ENCODE measurements at regions not wholly inside any gene's neighbourhood (a gene's known extent, or its start where the extent isn't known, plus 50 kb on each side); places are given as distances from the start of the nearest gene placed in this dataset.
A peak's percentile ranks its signal among the peaks of the same experiment; 100 is the strongest.

DNA sequence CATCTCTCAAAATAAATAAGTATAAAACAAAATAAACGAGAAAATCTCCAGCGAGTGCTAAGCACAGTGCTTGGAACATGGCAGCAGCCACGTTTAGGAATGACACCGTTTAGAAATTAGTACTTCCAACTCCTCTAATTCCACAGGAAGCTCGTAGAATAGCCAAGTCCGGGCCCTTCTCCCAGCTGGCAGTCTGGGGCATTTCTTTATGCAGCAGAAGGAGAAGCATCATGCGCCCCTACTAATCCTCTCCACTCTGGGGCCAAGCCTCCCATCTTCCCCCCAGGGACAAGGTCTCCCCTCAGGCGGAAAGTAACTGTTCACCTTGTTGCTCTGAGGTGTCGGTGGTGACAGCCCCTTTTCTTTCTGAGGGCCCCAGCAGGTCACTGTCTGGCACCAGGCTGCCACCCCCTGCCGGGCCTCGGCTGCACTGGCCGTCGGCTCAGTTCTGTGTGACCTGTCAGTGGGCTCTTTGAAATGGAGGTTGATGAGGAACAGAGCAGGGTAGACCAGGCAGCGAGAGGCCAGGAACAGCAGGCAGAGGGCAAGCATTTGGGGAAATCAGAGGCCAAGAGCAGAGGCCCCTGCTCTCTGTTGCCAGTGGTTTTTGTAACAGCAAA is 113.5 kb upstream of the WWC1 start:
- H3K27me3 ChIP-seq (ENCODE audit: control insufficient read depth in 2 of 2, insufficient read depth in 2 of 2, low read length in 2 of 2), result no peaks in the 10 kb centered on the region
- H4K20me1 ChIP-seq (ENCODE audit: insufficient read depth, low read length), result no peaks in the 10 kb centered on the region
- H3K27ac Mint-ChIP-seq, result peak overlapping the region in 1 of 7 donors; percentile 45
- no peaks in the 10 kb centered on the region for H3K36me3 ChIP-seq (replicated peaks in 1 of 2; ENCODE audit: control insufficient read depth in 1 of 2, insufficient read depth in 2 of 2, low read length in 2 of 2)
- H3K36me3 Mint-ChIP-seq, result no peaks in the 10 kb centered on the region
- no peak overlapping the region for H3K9ac ChIP-seq (ENCODE audit: insufficient read depth, low read length, poor library complexity, severe bottlenecking)
- no peak overlapping the region for H3K4me3 ChIP-seq (replicated peaks in 1 of 3; ENCODE audit: low read depth in 2 of 3, low read length in 3 of 3)
- DNase-seq, result no peak
- H3K9me3 ChIP-seq (replicated peaks in 1 of 2; ENCODE audit: control insufficient read depth in 1 of 2, insufficient read depth in 1 of 2, low read length in 2 of 2), result no peaks in the 10 kb centered on the region
- H3K27ac ChIP-seq (ENCODE audit: low read depth in 1 of 2, low read length in 2 of 2), result no peak overlapping the region
- H3K79me2 ChIP-seq (ENCODE audit: insufficient read depth, low read length), result no peaks in the 10 kb centered on the region
- H3K4me2 ChIP-seq (replicated peaks; ENCODE audit: extremely low read depth, low read length, poor library complexity, severe bottlenecking), result no peak overlapping the region
- peaks cover 0 to 2% of the 10 kb centered on the region in 2 donors for H3K4me1 ChIP-seq (ENCODE audit: control insufficient read depth in 1 of 2, insufficient read depth in 2 of 2, low read length in 2 of 2)
- H2AFZ ChIP-seq (ENCODE audit: insufficient read depth, low read depth, low read length, poor library complexity, severe bottlenecking), result no peak overlapping the region
- intact Hi-C loops (cut with micrococcal nuclease), result no loop called here
- peaks cover 8% of the 10 kb centered on the region for H3K4me1 Mint-ChIP-seq
- peaks cover 0 to 5% (median 1%) of the 10 kb centered on the region in 3 donors for H3K27me3 Mint-ChIP-seq (ENCODE audit: low read depth in 3 of 3)
- 92% methylated on average over 13 of the region's 14 CpGs for WGBS (ENCODE audit: insufficient coverage)
- peaks cover 0 to 3% (median 2%) of the 10 kb centered on the region in 7 donors for H3K9me3 Mint-ChIP-seq
- H3K4me3 Mint-ChIP-seq, result no peak overlapping the region
- TF ChIP-seq, protein P1, sequence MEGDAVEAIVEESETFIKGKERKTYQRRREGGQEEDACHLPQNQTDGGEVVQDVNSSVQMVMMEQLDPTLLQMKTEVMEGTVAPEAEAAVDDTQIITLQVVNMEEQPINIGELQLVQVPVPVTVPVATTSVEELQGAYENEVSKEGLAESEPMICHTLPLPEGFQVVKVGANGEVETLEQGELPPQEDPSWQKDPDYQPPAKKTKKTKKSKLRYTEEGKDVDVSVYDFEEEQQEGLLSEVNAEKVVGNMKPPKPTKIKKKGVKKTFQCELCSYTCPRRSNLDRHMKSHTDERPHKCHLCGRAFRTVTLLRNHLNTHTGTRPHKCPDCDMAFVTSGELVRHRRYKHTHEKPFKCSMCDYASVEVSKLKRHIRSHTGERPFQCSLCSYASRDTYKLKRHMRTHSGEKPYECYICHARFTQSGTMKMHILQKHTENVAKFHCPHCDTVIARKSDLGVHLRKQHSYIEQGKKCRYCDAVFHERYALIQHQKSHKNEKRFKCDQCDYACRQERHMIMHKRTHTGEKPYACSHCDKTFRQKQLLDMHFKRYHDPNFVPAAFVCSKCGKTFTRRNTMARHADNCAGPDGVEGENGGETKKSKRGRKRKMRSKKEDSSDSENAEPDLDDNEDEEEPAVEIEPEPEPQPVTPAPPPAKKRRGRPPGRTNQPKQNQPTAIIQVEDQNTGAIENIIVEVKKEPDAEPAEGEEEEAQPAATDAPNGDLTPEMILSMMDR (IDR thresholded peaks at IDR 0.05), result no peak

DNA sequence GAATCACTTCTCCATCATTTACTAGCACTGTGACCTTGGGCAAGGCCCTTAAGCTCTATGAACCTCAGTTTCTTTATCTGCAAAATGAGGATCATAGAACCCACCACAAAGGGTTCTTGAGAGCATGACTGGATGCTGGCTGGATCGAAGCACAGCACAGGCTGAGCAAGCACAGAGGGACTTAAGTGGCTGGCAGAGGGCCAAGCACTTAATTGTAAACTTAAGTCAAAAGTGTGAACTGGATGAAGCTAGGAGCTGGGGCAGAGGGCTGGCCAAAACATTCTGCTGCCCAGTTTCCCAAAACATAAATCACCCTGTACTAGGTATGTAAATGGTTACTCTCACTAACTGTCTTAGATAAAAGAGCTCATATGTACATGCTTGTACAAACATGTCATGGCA is 112.3 kb upstream of the WWC1 start:
- Mint-ChIP-seq H3K4me3 (no peak overlapping the region), H3K9me3 (peaks cover 0 to 3% (median 2%) of the 10 kb centered on the region in 7 donors), H3K27me3 (ENCODE audit: low read depth in 3 of 3) (peaks cover 0 to 3% (median 1%) of the 10 kb centered on the region in 3 donors), H3K4me1 (peaks cover 8% of the 10 kb centered on the region), H3K27ac (no peak overlapping the region), H3K36me3 (no peaks in the 10 kb centered on the region)
- DNase-seq, result no peak
- no CpG with 5 or more reads among the region's 1 CpG for WGBS (ENCODE audit: insufficient coverage)
- H3K36me3 ChIP-seq (replicated peaks in 1 of 2; ENCODE audit: control insufficient read depth in 1 of 2, insufficient read depth in 2 of 2, low read length in 2 of 2), result no peaks in the 10 kb centered on the region
- no peaks in the 10 kb centered on the region for H4K20me1 ChIP-seq (ENCODE audit: insufficient read depth, low read length)
- no peaks in the 10 kb centered on the region for H3K9me3 ChIP-seq (replicated peaks in 1 of 2; ENCODE audit: control insufficient read depth in 1 of 2, insufficient read depth in 1 of 2, low read length in 2 of 2)
- no peak overlapping the region for H3K9ac ChIP-seq (ENCODE audit: insufficient read depth, low read length, poor library complexity, severe bottlenecking)
- no peak overlapping the region for H3K4me2 ChIP-seq (replicated peaks; ENCODE audit: extremely low read depth, low read length, poor library complexity, severe bottlenecking)
- no peak overlapping the region for H2AFZ ChIP-seq (ENCODE audit: insufficient read depth, low read depth, low read length, poor library complexity, severe bottlenecking)
- H3K27ac ChIP-seq (ENCODE audit: low read depth in 1 of 2, low read length in 2 of 2), result no peak overlapping the region
- H3K4me1 ChIP-seq (ENCODE audit: control insufficient read depth in 1 of 2, insufficient read depth in 2 of 2, low read length in 2 of 2), result peaks cover 0 to 2% of the 10 kb centered on the region in 2 donors
- intact Hi-C loops (cut with micrococcal nuclease), result no loop called here
- no peaks in the 10 kb centered on the region for H3K27me3 ChIP-seq (ENCODE audit: control insufficient read depth in 2 of 2, insufficient read depth in 2 of 2, low read length in 2 of 2)
- no peak overlapping the region for H3K4me3 ChIP-seq (replicated peaks in 1 of 3; ENCODE audit: low read depth in 2 of 3, low read length in 3 of 3)
- H3K79me2 ChIP-seq (ENCODE audit: insufficient read depth, low read length), result no peaks in the 10 kb centered on the region
- TF ChIP-seq, protein P1 (IDR thresholded peaks at IDR 0.05), result no peak

Data from CD14-positive monocyte (primary cell).